ENCODE measurements at regions not wholly inside any gene's neighbourhood (a gene's known extent, or its start where the extent isn't known, plus 50 kb on each side); places are given as distances from the start of the nearest gene placed in this dataset.

DNA sequence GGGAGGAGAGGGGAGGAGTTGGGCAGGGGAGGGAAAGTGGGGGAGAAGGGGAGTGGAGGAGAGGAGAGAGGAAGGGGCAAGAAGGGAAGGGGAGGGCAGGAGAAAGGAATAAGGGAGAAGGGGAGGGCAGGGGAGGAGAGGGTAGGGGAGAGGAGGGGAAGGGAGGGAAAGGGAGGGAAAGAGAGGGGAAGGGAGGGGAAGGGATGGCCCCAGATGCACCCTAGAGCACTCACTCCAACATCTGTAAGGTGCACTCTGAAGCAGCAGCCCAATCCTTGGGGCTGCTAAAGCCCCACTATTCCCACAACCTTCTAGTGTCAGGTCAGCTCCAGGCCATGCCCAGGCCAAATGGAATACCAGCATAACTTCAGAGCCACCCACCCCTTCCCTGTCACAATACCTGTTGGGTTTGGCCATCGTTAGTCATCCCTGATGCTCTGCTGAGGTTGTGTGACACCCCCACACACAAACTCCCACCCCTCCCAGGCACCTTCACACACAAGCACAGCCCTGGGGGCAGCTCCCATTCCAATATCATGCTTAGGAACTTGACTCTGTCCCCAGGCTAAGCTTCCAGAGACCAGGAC, 55.7 kb upstream of the PKDCC start:
- no peak overlapping the region for H3K4me2 ChIP-seq
- ChIA-PET POLR2A (no interaction called here), CTCF (no interaction called here)
- no peak overlapping the region for H3K4me3 ChIP-seq
- 88% methylated on average over 1 of the region's 1 CpG for WGBS (ENCODE audit: missing lambda C conversion rate)
- DNase-seq (ENCODE audit: low read depth in 1 of 2, low spot score in 1 of 2) (no peak), ATAC-seq (peak in 1 of 2 experiments; percentile 13; a peak in 1 of 6 replicates), FAIRE-seq (no peak)
- H3K4me1 ChIP-seq = peaks cover 12% of the 10 kb centered on the region
- TF ChIP-seq HOXA7 (CRISPR knock-in tag; IDR thresholded peaks at IDR 0.05) (no peak), RFX5 (IDR thresholded peaks at IDR 0.05) (no peak), HOXB13 (CRISPR knock-in tag; IDR thresholded peaks at IDR 0.05; ENCODE audit: low read depth) (no peak), CBX2 (IDR thresholded peaks at IDR 0.05; ENCODE audit: borderline replicate concordance, low read depth) (no peak), GATA3 (IDR thresholded peaks at IDR 0.05; ENCODE audit: borderline replicate concordance) (no peak), FOSB (CRISPR knock-in tag; IDR thresholded peaks at IDR 0.05) (no peak), RCOR1 (IDR thresholded peaks at IDR 0.05; ENCODE audit: low read depth, low read length) (no peak), HDAC2 (IDR thresholded peaks at IDR 0.05) (no peak), ESRRA (IDR thresholded peaks at IDR 0.05; ENCODE audit: borderline replicate concordance, low read length) (no peak), ZC3H11A (IDR thresholded peaks at IDR 0.05) (no peak), RARB (CRISPR knock-in tag; IDR thresholded peaks at IDR 0.05) (no peak)
- TF ChIP-seq, protein P1, sequence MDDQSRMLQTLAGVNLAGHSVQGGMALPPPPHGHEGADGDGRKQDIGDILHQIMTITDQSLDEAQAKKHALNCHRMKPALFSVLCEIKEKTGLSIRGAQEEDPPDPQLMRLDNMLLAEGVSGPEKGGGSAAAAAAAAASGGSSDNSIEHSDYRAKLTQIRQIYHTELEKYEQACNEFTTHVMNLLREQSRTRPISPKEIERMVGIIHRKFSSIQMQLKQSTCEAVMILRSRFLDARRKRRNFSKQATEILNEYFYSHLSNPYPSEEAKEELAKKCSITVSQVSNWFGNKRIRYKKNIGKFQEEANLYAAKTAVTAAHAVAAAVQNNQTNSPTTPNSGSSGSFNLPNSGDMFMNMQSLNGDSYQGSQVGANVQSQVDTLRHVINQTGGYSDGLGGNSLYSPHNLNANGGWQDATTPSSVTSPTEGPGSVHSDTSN (IDR thresholded peaks at IDR 0.05) = no peak
- TF ChIP-seq, protein P2, sequence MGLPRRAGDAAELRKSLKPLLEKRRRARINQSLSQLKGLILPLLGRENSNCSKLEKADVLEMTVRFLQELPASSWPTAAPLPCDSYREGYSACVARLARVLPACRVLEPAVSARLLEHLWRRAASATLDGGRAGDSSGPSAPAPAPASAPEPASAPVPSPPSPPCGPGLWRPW (IDR thresholded peaks at IDR 0.05) = no peak
- no peak overlapping the region for H3K27ac ChIP-seq
- H3K9me3 ChIP-seq = no peaks in the 10 kb centered on the region

DNA sequence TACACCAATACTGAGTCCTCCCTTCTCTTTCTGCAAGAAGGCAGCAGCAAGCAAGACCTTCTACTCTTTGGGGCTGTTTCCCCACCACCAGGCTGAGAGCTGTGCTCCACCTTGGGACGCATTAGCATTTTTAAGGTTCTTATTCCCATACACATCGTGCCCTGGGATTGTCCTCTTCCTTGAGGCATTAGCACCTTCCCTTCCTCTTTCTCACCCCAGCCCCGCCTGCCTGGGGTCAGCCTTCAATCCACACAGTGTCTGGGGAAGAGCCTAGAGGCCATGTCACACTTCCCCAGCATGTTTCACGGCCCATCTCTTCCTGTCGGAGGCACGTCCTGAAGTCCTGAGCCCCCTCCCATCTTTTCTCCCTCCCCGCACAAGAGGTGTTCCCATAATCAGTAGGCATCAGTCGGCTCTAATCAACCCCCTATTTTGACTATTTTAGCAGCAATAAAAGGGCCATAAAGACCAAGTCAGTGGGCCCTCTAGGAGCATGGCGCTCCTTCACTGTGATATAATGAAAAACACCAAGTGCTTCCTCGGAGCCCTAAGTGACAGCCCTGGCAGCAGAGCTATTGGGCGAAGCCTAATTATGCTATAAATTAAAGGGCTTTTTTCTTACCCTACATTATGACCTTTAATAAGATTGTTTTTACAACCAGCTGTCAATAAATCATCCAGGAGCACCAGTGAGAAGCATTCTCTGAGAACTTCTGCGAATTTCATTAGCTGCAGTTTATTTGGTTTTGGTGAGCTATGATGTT, 55.0 kb upstream of the PKDCC start:
- H3K27ac ChIP-seq = no peak overlapping the region
- DNase-seq (ENCODE audit: low read depth in 1 of 2, low spot score in 1 of 2) = no peak
- ATAC-seq = no peak
- no peak overlapping the region for H3K4me2 ChIP-seq
- TF ChIP-seq SREBF2 (IDR thresholded peaks at IDR 0.05) (no peak), CHD4 (IDR thresholded peaks at IDR 0.05; ENCODE audit: borderline replicate concordance) (no peak), ZNF302 (CRISPR knock-in tag; IDR thresholded peaks at IDR 0.05) (no peak), FOXS1 (CRISPR knock-in tag; IDR thresholded peaks at IDR 0.05) (no peak), NPAS2 (CRISPR knock-in tag; IDR thresholded peaks at IDR 0.05; ENCODE audit: borderline replicate concordance) (no peak), MYC (IDR thresholded peaks at IDR 0.05; ENCODE audit: borderline replicate concordance, low read length) (no peak), RAD21 (conservative IDR thresholded peaks at IDR 0.05 in 1 of 2, IDR thresholded peaks at IDR 0.05 in 1 of 2) (no peak), EHMT2 (IDR thresholded peaks at IDR 0.05; ENCODE audit: low read depth) (no peak), MAFK (IDR thresholded peaks at IDR 0.05; ENCODE audit: partially characterized antibody) (no peak), EP300 (IDR thresholded peaks at IDR 0.05) (no peak), HEYL (CRISPR knock-in tag; IDR thresholded peaks at IDR 0.05) (no peak), ZC3H11A (IDR thresholded peaks at IDR 0.05) (no peak)
- TF ChIP-seq, protein P3, sequence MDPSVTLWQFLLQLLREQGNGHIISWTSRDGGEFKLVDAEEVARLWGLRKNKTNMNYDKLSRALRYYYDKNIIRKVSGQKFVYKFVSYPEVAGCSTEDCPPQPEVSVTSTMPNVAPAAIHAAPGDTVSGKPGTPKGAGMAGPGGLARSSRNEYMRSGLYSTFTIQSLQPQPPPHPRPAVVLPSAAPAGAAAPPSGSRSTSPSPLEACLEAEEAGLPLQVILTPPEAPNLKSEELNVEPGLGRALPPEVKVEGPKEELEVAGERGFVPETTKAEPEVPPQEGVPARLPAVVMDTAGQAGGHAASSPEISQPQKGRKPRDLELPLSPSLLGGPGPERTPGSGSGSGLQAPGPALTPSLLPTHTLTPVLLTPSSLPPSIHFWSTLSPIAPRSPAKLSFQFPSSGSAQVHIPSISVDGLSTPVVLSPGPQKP (IDR thresholded peaks at IDR 0.05; ENCODE audit: low read depth, low read length) = no peak
- TF ChIP-seq, protein P4, sequence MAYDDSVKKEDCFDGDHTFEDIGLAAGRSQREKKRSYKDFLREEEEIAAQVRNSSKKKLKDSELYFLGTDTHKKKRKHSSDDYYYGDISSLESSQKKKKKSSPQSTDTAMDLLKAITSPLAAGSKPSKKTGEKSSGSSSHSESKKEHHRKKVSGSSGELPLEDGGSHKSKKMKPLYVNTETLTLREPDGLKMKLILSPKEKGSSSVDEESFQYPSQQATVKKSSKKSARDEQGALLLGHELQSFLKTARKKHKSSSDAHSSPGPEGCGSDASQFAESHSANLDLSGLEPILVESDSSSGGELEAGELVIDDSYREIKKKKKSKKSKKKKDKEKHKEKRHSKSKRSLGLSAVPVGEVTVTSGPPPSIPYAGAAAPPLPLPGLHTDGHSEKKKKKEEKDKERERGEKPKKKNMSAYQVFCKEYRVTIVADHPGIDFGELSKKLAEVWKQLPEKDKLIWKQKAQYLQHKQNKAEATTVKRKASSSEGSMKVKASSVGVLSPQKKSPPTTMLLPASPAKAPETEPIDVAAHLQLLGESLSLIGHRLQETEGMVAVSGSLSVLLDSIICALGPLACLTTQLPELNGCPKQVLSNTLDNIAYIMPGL (CRISPR knock-in tag; IDR thresholded peaks at IDR 0.05; ENCODE audit: borderline replicate concordance) = no peak
- TF ChIP-seq, protein P5, sequence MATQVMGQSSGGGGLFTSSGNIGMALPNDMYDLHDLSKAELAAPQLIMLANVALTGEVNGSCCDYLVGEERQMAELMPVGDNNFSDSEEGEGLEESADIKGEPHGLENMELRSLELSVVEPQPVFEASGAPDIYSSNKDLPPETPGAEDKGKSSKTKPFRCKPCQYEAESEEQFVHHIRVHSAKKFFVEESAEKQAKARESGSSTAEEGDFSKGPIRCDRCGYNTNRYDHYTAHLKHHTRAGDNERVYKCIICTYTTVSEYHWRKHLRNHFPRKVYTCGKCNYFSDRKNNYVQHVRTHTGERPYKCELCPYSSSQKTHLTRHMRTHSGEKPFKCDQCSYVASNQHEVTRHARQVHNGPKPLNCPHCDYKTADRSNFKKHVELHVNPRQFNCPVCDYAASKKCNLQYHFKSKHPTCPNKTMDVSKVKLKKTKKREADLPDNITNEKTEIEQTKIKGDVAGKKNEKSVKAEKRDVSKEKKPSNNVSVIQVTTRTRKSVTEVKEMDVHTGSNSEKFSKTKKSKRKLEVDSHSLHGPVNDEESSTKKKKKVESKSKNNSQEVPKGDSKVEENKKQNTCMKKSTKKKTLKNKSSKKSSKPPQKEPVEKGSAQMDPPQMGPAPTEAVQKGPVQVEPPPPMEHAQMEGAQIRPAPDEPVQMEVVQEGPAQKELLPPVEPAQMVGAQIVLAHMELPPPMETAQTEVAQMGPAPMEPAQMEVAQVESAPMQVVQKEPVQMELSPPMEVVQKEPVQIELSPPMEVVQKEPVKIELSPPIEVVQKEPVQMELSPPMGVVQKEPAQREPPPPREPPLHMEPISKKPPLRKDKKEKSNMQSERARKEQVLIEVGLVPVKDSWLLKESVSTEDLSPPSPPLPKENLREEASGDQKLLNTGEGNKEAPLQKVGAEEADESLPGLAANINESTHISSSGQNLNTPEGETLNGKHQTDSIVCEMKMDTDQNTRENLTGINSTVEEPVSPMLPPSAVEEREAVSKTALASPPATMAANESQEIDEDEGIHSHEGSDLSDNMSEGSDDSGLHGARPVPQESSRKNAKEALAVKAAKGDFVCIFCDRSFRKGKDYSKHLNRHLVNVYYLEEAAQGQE (IDR thresholded peaks at IDR 0.05) = no peak
- FAIRE-seq = no peak
- H3K9me3 ChIP-seq = no peaks in the 10 kb centered on the region
- peaks cover 12% of the 10 kb centered on the region for H3K4me1 ChIP-seq
- no peak overlapping the region for H3K4me3 ChIP-seq
- WGBS (ENCODE audit: missing lambda C conversion rate) = 90% methylated on average over 12 of the region's 12 CpGs
- POLR2A ChIA-PET = no interaction called here
- CTCF ChIA-PET = interaction anchor here (1.0 to 1.4 kb wide), 3 partner anchors 18 to 123 kb away, joined by 3 to 5 read pairs (median 3); no protein-coding TSS in a partner anchor

Measured in A549 (cell line).